Panc1 (cell line): ENCODE measurements at regions not wholly inside any gene's neighbourhood (a gene's known extent, or its start where the extent isn't known, plus 50 kb on each side); places are given as distances from the start of the nearest gene placed in this dataset.

Experiments used
- ATAC-seq: fragments of 200-7000 bp; cut with Tn5 transposase; 2 replicates; pipeline ENCODE4 v1.9.1; 2020; ENCODE audit warnings: mild to moderate bottlenecking, moderate library complexity
- BruUV-seq: library from RNA; stranded (reverse); fragments of 400-500 nt; replicated peaks from 2 replicates; lab custom pipeline; 2021; lab: Mats Ljungman, UMichigan
- CTCF ChIA-PET: fragments of 300-600 bp; sonication (Branson Sonifier 250); formaldehyde crosslinking; loops from one replicate; lab custom pipeline; 2022; ENCODE audit warnings: antibody characterized with exemption; lab: Charles Lee
- POLR2A ChIA-PET: fragments of 300-600 bp; sonication (Branson Sonifier 250); formaldehyde crosslinking; loops from one replicate; lab custom pipeline; 2022; ENCODE audit warnings: antibody characterized with exemption; lab: Charles Lee
- DNase-seq: peaks from one replicate; pipeline ENCODE4 v3.0.0-alpha.2; 2010; ENCODE audit warnings: low read depth, low spot score
- H3K27ac ChIP-seq: 2 replicates; pipeline ENCODE4 v1.5.1; 2011; ENCODE audit warnings: mild to moderate bottlenecking, low read length, inconsistent platforms
- H3K27me3 ChIP-seq: fragments of 200-500 bp; sonication (Bioruptor generic); 2 replicates; pipeline ENCODE4 v1.6.0; 2014; ENCODE audit warnings: low read length, inconsistent platforms; ENCODE audit not compliant: control insufficient read depth, insufficient read depth
- H3K36me3 ChIP-seq: fragments of 200-500 bp; sonication (Bioruptor generic); 2 replicates; pipeline ENCODE4 v1.5.1; 2014; ENCODE audit warnings: inconsistent platforms, mild to moderate bottlenecking, low read length, moderate library complexity; ENCODE audit not compliant: control insufficient read depth, insufficient read depth
- H3K4me1 ChIP-seq: 2 replicates; pipeline ENCODE4 v1.5.1; 2011; ENCODE audit warnings: inconsistent platforms, mild to moderate bottlenecking, low read length, moderate library complexity; ENCODE audit not compliant: control insufficient read depth, insufficient read depth
- H3K4me3 ChIP-seq, 2 experiments: 2 replicates each; pipeline ENCODE4 v1.5.1; 2011 to 2012; ENCODE audit warnings: low read depth in 2 of 2, low read length in 2 of 2, mild to moderate bottlenecking in 2 of 2, inconsistent platforms in 1 of 2, moderate library complexity in 1 of 2
- H3K9me3 ChIP-seq: fragments of 200-500 bp; sonication (Bioruptor generic); 2 replicates; pipeline ENCODE4 v1.5.1; 2014; ENCODE audit warnings: low read depth, mild to moderate bottlenecking, inconsistent platforms, low read length, moderate library complexity; ENCODE audit not compliant: control insufficient read depth, insufficient read depth
- POLR2AphosphoS5 ChIP-seq: IDR thresholded peaks from 2 replicates; pipeline ENCODE4 v1.6.1; 2012; ENCODE audit warnings: mild to moderate bottlenecking, low read depth, low read length, moderate library complexity
- SIN3A ChIP-seq: IDR thresholded peaks from 2 replicates; pipeline ENCODE4 v1.6.1; 2012; ENCODE audit warnings: low read depth, mild to moderate bottlenecking, low read length, moderate library complexity, borderline replicate concordance; ENCODE audit not compliant: insufficient read depth
- TCF7L2 ChIP-seq: IDR thresholded peaks from 2 replicates; pipeline ENCODE4 v1.6.1; 2011; ENCODE audit warnings: mild to moderate bottlenecking, low read depth, low read length, inconsistent platforms
- in situ Hi-C: cut with HindIII; loops from 2 replicates; pipeline ENCODE4 v1.10.0; 2016; ENCODE audit warnings: low sequenced_read_pairs, low pct_unique_long_range_greater_than_20kb
- intact Hi-C: fragments of 100-400 bp; cut with micrococcal nuclease; formaldehyde crosslinking; loops from one replicate; pipeline ENCODE4 v1.10.0; 2022; ENCODE audit not compliant: unreplicated experiment
- TF ChIP-seq, protein P1 (sequence below), 2 experiments: IDR thresholded peaks; 2 replicates each; pipeline ENCODE4 v1.6.1; 2011 to 2012; ENCODE audit warnings: low read depth in 2 of 2, control low read depth in 1 of 2, low read length in 1 of 2, mild to moderate bottlenecking in 1 of 2, moderate library complexity in 1 of 2; ENCODE audit not compliant: insufficient read depth in 1 of 2
- TF ChIP-seq, protein P2 (sequence below): fragments of 450-650 bp; IDR thresholded peaks from 2 replicates; pipeline ENCODE4 v1.5.1; 2017; ENCODE audit warnings: mild to moderate bottlenecking

DNA sequence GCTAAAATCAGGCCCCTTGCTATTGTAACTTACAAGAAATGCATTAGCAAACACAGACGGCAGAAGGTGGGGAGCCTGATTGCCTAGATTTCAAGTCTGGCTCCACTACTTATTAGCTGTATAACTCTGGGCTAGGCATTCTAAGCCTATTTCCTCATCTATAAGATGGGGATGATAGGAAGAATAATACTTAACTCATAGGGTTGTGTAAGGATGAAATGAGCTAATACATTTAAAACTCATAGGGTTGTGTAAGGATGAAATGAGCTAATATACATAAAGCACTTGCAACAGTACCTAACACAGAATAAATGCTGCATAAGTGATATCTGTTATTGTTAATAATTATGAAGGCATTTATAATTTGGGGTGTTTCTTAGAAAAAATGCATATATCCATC is 60.1 kb upstream of the DIO2 start:
- no peak overlapping the region for H3K4me3 ChIP-seq
- ATAC-seq (no peak), DNase-seq (no peak)
- ChIA-PET CTCF (no interaction called here), POLR2A (interaction anchor here (0.6 kb wide), 1 partner anchor 578 kb away, joined by 3 read pairs; no protein-coding TSS in a partner anchor)
- intact Hi-C loops (no loop called here), in situ Hi-C loops (no loop called here)
- H3K9me3 ChIP-seq, result no peaks in the 10 kb centered on the region
- no TSS peak for BruUV-seq
- H3K4me1 ChIP-seq, result no peaks in the 10 kb centered on the region
- H3K27me3 ChIP-seq, result no peaks in the 10 kb centered on the region
- H3K36me3 ChIP-seq, result no peaks in the 10 kb centered on the region
- H3K27ac ChIP-seq, result no peak overlapping the region
- TF ChIP-seq POLR2AphosphoS5, result no peak
- TF ChIP-seq, protein P1, sequence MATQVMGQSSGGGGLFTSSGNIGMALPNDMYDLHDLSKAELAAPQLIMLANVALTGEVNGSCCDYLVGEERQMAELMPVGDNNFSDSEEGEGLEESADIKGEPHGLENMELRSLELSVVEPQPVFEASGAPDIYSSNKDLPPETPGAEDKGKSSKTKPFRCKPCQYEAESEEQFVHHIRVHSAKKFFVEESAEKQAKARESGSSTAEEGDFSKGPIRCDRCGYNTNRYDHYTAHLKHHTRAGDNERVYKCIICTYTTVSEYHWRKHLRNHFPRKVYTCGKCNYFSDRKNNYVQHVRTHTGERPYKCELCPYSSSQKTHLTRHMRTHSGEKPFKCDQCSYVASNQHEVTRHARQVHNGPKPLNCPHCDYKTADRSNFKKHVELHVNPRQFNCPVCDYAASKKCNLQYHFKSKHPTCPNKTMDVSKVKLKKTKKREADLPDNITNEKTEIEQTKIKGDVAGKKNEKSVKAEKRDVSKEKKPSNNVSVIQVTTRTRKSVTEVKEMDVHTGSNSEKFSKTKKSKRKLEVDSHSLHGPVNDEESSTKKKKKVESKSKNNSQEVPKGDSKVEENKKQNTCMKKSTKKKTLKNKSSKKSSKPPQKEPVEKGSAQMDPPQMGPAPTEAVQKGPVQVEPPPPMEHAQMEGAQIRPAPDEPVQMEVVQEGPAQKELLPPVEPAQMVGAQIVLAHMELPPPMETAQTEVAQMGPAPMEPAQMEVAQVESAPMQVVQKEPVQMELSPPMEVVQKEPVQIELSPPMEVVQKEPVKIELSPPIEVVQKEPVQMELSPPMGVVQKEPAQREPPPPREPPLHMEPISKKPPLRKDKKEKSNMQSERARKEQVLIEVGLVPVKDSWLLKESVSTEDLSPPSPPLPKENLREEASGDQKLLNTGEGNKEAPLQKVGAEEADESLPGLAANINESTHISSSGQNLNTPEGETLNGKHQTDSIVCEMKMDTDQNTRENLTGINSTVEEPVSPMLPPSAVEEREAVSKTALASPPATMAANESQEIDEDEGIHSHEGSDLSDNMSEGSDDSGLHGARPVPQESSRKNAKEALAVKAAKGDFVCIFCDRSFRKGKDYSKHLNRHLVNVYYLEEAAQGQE (IDR thresholded peaks at IDR 0.05; ENCODE audit: insufficient read depth in 1 of 2, low read depth in 2 of 2, low read length in 1 of 2), result no peak
- TF ChIP-seq TCF7L2, result no peak
- TF ChIP-seq SIN3A, result no peak
- TF ChIP-seq, protein P2, sequence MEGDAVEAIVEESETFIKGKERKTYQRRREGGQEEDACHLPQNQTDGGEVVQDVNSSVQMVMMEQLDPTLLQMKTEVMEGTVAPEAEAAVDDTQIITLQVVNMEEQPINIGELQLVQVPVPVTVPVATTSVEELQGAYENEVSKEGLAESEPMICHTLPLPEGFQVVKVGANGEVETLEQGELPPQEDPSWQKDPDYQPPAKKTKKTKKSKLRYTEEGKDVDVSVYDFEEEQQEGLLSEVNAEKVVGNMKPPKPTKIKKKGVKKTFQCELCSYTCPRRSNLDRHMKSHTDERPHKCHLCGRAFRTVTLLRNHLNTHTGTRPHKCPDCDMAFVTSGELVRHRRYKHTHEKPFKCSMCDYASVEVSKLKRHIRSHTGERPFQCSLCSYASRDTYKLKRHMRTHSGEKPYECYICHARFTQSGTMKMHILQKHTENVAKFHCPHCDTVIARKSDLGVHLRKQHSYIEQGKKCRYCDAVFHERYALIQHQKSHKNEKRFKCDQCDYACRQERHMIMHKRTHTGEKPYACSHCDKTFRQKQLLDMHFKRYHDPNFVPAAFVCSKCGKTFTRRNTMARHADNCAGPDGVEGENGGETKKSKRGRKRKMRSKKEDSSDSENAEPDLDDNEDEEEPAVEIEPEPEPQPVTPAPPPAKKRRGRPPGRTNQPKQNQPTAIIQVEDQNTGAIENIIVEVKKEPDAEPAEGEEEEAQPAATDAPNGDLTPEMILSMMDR, result no peak

DNA sequence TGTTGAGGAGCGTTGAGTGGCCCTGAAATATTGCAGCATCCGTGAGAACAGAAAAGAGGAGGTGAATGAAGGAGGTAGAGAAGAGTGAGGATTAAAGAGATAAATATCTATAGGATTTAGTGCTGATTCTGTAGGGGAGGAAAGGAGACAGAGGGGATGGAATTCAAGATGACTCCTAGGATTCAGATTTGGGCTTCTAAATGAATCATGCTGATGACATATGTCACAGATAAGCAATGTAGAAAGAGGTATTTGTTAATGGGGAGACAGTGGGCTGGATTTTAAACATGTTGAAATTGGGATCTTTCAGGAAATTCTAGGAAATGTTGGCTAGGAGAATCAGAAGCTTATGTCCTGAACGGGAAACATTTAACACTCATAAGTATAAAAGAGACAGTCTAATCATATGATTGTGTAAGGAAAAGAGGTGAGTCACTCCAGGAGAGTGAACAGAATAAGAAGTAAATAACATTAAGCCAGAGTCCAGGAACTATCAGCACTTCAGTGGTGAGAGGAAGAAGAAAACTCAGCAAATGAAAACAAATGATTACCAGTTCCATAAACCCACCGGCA is 58.1 kb upstream of the DIO2 start:
- no peaks in the 10 kb centered on the region for H3K27me3 ChIP-seq
- in situ Hi-C loops, result no loop called here
- ATAC-seq (no peak), DNase-seq (no peak)
- H3K9me3 ChIP-seq, result no peaks in the 10 kb centered on the region
- ChIA-PET CTCF (no interaction called here), POLR2A (no interaction called here)
- H3K4me1 ChIP-seq, result no peaks in the 10 kb centered on the region
- H3K27ac ChIP-seq, result no peak overlapping the region
- BruUV-seq, result no TSS peak
- intact Hi-C loops, result no loop called here
- TF ChIP-seq, protein P1 (IDR thresholded peaks at IDR 0.05; ENCODE audit: insufficient read depth in 1 of 2, low read depth in 2 of 2, low read length in 1 of 2), result no peak
- TF ChIP-seq POLR2AphosphoS5 (no peak), TCF7L2 (no peak), SIN3A (no peak)
- TF ChIP-seq, protein P2, result no peak
- H3K4me3 ChIP-seq, result no peak overlapping the region
- no peaks in the 10 kb centered on the region for H3K36me3 ChIP-seq
